T-helper 22 cell (primary cell): ENCODE measurements at regions not wholly inside any gene's neighbourhood (a gene's known extent, or its start where the extent isn't known, plus 50 kb on each side); places are given as distances from the start of the nearest gene placed in this dataset.
"Not testable (repeated sequence)": the region's sequence is repeated elsewhere in the genome, so short reads cannot be mapped to it uniquely, and the experiment has no call there.

ENCODE experiments used
- DNase-seq: peaks from one replicate; pipeline ENCODE4 v3.0.0-alpha.2; 2020; ENCODE audit warnings: low read depth

- no peak for DNase-seq
Measured at GRCh38 chrX:54615109-54615508, 85.1 kb downstream of the GNL3L start.

- no peak for DNase-seq
Measured at GRCh38 chrX:54633641-54634040, 103.6 kb downstream of the GNL3L start.

DNA sequence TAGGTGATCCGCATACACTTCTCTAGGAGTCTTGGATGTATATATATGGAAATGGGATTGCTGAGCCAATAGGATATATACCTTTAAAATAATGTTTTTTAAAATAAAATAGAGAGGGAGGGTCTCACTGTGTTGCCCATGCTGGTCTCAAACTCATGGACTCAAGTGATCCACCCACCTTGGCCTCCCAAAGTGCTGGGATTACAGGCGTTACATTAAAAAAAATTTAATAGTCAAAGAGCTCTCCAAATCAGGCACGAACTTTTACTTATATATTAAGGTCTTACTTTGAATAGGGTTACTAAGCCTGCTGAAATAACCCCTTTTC lies 109.0 kb downstream of the GNL3L start:
- no peak for DNase-seq

- DNase-seq: peak; percentile 88
Measured at GRCh38 chrX:54639346-54640102, 109.5 kb downstream of the GNL3L start.

GRCh38 chrX:54640103-54640690 lies 110.2 kb downstream of the GNL3L start:
- no peak for DNase-seq

- no peak for DNase-seq
Measured at GRCh38 chrX:54640736-54641135, 110.7 kb downstream of the GNL3L start.

DNA sequence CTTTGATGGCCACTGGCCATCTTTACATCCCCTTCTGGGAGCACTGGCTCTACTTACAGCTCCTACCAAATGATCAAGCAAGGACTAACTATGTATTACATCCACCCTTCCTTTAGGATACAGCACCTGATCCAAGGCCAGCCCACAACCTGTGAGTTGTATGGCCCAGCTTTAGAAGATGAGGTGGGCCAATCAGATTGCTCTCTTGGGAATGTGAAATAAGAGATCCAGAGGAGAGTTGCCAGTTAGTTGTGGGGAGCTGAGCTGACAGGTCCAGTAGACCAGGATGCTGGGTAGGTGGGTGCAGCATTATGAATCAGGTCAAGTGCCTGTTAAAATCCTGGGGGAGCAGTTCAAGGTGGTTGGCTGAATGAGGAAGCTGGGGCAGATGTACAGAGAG lies 111.5 kb downstream of the GNL3L start:
- DNase-seq: no peak

DNA sequence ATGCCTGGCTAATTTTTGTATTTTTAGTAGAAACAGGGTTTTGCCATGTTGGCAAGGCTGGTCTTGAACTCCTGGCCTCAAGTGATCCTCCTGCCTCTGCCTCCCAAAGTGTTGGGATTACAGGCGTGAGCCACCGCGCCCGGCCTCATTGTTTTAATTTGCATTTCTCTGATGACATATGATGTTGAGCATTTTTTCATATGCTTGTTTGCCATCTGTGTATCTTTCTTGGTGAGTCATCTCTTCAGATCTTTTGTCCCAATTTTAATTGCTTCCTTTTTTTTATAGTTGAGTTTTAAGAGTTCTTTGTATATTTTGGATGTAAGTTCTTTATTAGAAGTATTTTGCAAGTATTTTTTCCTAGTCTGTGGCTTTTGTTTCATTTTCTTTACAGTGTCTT lies 117.6 kb downstream of the GNL3L start:
- not testable (repeated sequence) for DNase-seq

DNA sequence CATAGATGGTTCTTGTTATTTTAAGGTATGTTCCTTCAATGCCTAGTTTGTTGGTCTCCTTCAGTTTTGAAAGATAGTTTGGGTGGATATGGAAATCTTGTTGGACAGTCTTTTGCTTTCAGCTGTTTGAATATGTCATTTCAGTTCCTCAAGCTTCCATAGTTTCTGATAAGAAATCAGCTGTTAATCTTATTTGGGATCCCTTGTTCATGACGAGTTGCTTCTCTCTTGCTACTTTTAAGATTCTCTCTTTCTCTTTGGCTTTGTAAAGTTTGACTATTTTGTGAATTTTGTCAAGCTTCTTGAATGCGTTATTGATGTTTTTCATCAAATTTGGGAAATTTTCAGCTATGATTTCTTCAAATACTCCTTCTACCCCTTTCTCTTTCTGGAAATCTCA lies 129.5 kb downstream of the GNL3L start:
- DNase-seq: no peak

DNA sequence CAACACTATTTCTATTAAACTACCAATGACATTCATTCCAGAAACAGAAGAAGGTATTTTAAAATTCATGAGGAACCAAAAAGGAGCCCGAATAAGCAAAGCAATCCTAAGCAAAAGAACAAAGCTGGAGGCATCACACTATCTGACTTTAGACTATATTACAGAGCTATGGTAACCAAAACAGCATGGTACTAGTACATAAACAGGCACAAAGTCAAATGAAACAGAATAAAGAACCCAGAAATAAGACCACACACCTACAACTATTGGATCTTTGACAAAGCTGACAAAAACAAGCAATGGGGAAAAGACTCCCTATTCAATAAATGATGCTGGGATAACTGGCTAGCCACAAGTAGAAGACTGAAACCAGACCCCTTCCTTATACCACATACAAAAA lies 122.3 kb downstream of the ITIH6 start:
- no peak for DNase-seq

GRCh38 chrX:54695231-54695630 lies 102.8 kb downstream of the ITIH6 start:
- DNase-seq: no peak

- DNase-seq: no peak
Measured at GRCh38 chrX:54695816-54696487, 102.1 kb downstream of the ITIH6 start.
